ENCODE measurements at regions not wholly inside any gene's neighbourhood (a gene's known extent, or its start where the extent isn't known, plus 50 kb on each side); places are given as distances from the start of the nearest gene placed in this dataset.

- TF ChIP-seq CTCF (IDR thresholded peaks at IDR 0.05; ENCODE audit: insufficient read depth, low read depth, low read length) (no peak), EZH2 (IDR thresholded peaks at IDR 0.05; ENCODE audit: insufficient read depth, low read length) (no peak)
Measured at GRCh38 chr11:76278526-76278925, 72.2 kb upstream of the WNT11 start.
